Activated CD8-positive, alpha-beta T cell treated with anti-CD3 and anti-CD28 coated beads, Interleukin-2, amount 10 ng/mL, durations not matched to agents 7 days and 5 days (primary cell): ENCODE measurements at regions not wholly inside any gene's neighbourhood (a gene's known extent, or its start where the extent isn't known, plus 50 kb on each side); places are given as distances from the start of the nearest gene placed in this dataset.
"Not testable (repeated sequence)": the region's sequence is repeated elsewhere in the genome, so short reads cannot be mapped to it uniquely, and the experiment has no call there.

Experiments
- ATAC-seq: fragments of 150-1000 bp; cut with Tn5 transposase; one replicate; pipeline ENCODE4 v1.10.0; 2021; ENCODE audit warnings: moderate library complexity
- CTCF ChIA-PET: fragments of 350-600 bp; sonication (Branson Sonifier 250); formaldehyde crosslinking; loops from one replicate; lab custom pipeline; 2021; ENCODE audit warnings: antibody characterized with exemption; lab: Charles Lee
- POLR2A ChIA-PET: fragments of 350-600 bp; sonication (Branson Sonifier 250); formaldehyde crosslinking; loops from one replicate; lab custom pipeline; 2021; ENCODE audit warnings: antibody characterized with exemption; lab: Charles Lee
- DNase-seq: peaks from one replicate; pipeline ENCODE4 v3.0.0-alpha.2; 2020
- H3K27ac Mint-ChIP-seq: one replicate; pipeline ENCODE4 v1.8.0; 2021; ENCODE audit warnings: mild to moderate bottlenecking, mixed read lengths
- H3K27me3 Mint-ChIP-seq: one replicate; pipeline ENCODE4 v1.8.0; 2021; ENCODE audit warnings: low read depth, mixed read lengths
- H3K36me3 Mint-ChIP-seq: one replicate; pipeline ENCODE4 v1.8.0; 2021; ENCODE audit warnings: low read depth, mixed read lengths
- H3K4me1 Mint-ChIP-seq: one replicate; pipeline ENCODE4 v1.8.0; 2021; ENCODE audit warnings: low read depth, mixed read lengths
- H3K4me3 Mint-ChIP-seq: one replicate; pipeline ENCODE4 v1.8.0; 2021; ENCODE audit warnings: mild to moderate bottlenecking, mixed read lengths
- H3K9me3 Mint-ChIP-seq: one replicate; pipeline ENCODE4 v1.8.0; 2022; ENCODE audit warnings: mixed read lengths; ENCODE audit not compliant: insufficient read depth

- no peak for ATAC-seq
- DNase-seq, result no peak
- Mint-ChIP-seq H3K4me3 (no peak overlapping the region), H3K27me3 (peaks cover 6% of the 10 kb centered on the region), H3K9me3 (peaks cover 3% of the 10 kb centered on the region), H3K27ac (no peak overlapping the region), H3K4me1 (peaks cover 5% of the 10 kb centered on the region), H3K36me3 (peaks cover 5% of the 10 kb centered on the region)
- ChIA-PET POLR2A (no interaction called here), CTCF (no interaction called here)
Observed at GRCh38 chr10:32217216-32217615, 129.7 kb downstream of the EPC1 start.

GRCh38 chr10:32213838-32214237, 133.1 kb downstream of the EPC1 start:
- H3K4me3 Mint-ChIP-seq, H3K36me3 Mint-ChIP-seq, H3K9me3 Mint-ChIP-seq, ATAC-seq, POLR2A ChIA-PET, H3K27ac Mint-ChIP-seq, H3K4me1 Mint-ChIP-seq, CTCF ChIA-PET, H3K27me3 Mint-ChIP-seq, DNase-seq: not testable (repeated sequence)

- ChIA-PET CTCF (interaction anchor here (0.7 to 2.8 kb wide), 5 partner anchors 10 to 157 kb away, joined by 3 to 13 read pairs (median 4); no protein-coding TSS in a partner anchor), POLR2A (no interaction called here)
- Mint-ChIP-seq H3K27ac (no peak overlapping the region), H3K4me3 (no peak overlapping the region), H3K9me3 (no peaks in the 10 kb centered on the region), H3K27me3 (peaks cover 3% of the 10 kb centered on the region), H3K4me1 (no peaks in the 10 kb centered on the region), H3K36me3 (no peaks in the 10 kb centered on the region)
- DNase-seq (no peak), ATAC-seq (no peak)
Observed at GRCh38 chr10:32211046-32211363, 136.0 kb downstream of the EPC1 start.

GRCh38 chr10:32210306-32211045, 136.5 kb downstream of the EPC1 start:
- H3K27ac Mint-ChIP-seq, result no peak overlapping the region
- ChIA-PET POLR2A (no interaction called here), CTCF (interaction anchor here (0.7 to 2.8 kb wide), 6 partner anchors 10 to 1455 kb away, joined by 3 to 13 read pairs (median 4); no protein-coding TSS in a partner anchor)
- H3K4me3 Mint-ChIP-seq, result no peak overlapping the region
- no peaks in the 10 kb centered on the region for H3K4me1 Mint-ChIP-seq
- ATAC-seq (no peak), DNase-seq (no peak)
- H3K27me3 Mint-ChIP-seq, result peaks cover 3% of the 10 kb centered on the region
- H3K9me3 Mint-ChIP-seq, result no peaks in the 10 kb centered on the region
- H3K36me3 Mint-ChIP-seq, result no peaks in the 10 kb centered on the region

GRCh38 chr10:32208005-32208404, 139.0 kb downstream of the EPC1 start:
- POLR2A ChIA-PET, H3K4me1 Mint-ChIP-seq, H3K4me3 Mint-ChIP-seq, DNase-seq, H3K9me3 Mint-ChIP-seq, H3K27me3 Mint-ChIP-seq, H3K27ac Mint-ChIP-seq, ATAC-seq, H3K36me3 Mint-ChIP-seq: not testable (repeated sequence)
- CTCF ChIA-PET, result interaction anchor here (1.5 kb wide), 1 partner anchor 346 kb away, joined by 3 read pairs; no protein-coding TSS in a partner anchor

GRCh38 chr10:32207544-32207943, 139.4 kb downstream of the EPC1 start:
- CTCF ChIA-PET, result interaction anchor here (0.8 to 1.5 kb wide), 3 partner anchors 8 to 345 kb away, joined by 3 read pairs; no protein-coding TSS in a partner anchor
- no peaks in the 10 kb centered on the region for H3K4me1 Mint-ChIP-seq
- no peak overlapping the region for H3K27ac Mint-ChIP-seq
- H3K27me3 Mint-ChIP-seq, result no peaks in the 10 kb centered on the region
- DNase-seq (peak; percentile 64), ATAC-seq (peak; percentile 76)
- no peaks in the 10 kb centered on the region for H3K36me3 Mint-ChIP-seq
- no peaks in the 10 kb centered on the region for H3K9me3 Mint-ChIP-seq
- H3K4me3 Mint-ChIP-seq, result no peak overlapping the region
- POLR2A ChIA-PET, result no interaction called here

- no peak overlapping the region for H3K27ac Mint-ChIP-seq
- ChIA-PET POLR2A (no interaction called here), CTCF (interaction anchor here (1.5 kb wide), 1 partner anchor 16 kb away, joined by 3 read pairs; no protein-coding TSS in a partner anchor)
- ATAC-seq, result no peak
- no peaks in the 10 kb centered on the region for H3K4me1 Mint-ChIP-seq
- no peaks in the 10 kb centered on the region for H3K27me3 Mint-ChIP-seq
- H3K4me3 Mint-ChIP-seq, result no peak overlapping the region
- H3K9me3 Mint-ChIP-seq, result no peaks in the 10 kb centered on the region
- no peaks in the 10 kb centered on the region for H3K36me3 Mint-ChIP-seq
- no peak for DNase-seq
Observed at GRCh38 chr10:32205670-32206069, 141.3 kb downstream of the EPC1 start.

GRCh38 chr10:32204606-32205005, 142.4 kb downstream of the EPC1 start:
- Mint-ChIP-seq H3K27me3 (no peaks in the 10 kb centered on the region), H3K4me1 (no peaks in the 10 kb centered on the region), H3K27ac (no peak overlapping the region), H3K36me3 (no peaks in the 10 kb centered on the region), H3K9me3 (no peaks in the 10 kb centered on the region), H3K4me3 (no peak overlapping the region)
- ATAC-seq (no peak), DNase-seq (no peak)
- CTCF ChIA-PET, result interaction anchor here (1.5 kb wide), 1 partner anchor 14 kb away, joined by 3 read pairs; no protein-coding TSS in a partner anchor
- POLR2A ChIA-PET, result no interaction called here

GRCh38 chr10:32199714-32200394, 143.6 kb upstream of the KIF5B start:
- Mint-ChIP-seq H3K9me3 (no peaks in the 10 kb centered on the region), H3K4me1 (no peaks in the 10 kb centered on the region), H3K27me3 (peaks cover 2% of the 10 kb centered on the region), H3K36me3 (no peaks in the 10 kb centered on the region), H3K4me3 (no peak overlapping the region), H3K27ac (no peak overlapping the region)
- ATAC-seq (no peak), DNase-seq (no peak)
- ChIA-PET POLR2A (interaction anchor here (0.6 kb wide), 1 partner anchor 259 kb away, joined by 3 read pairs; no protein-coding TSS in a partner anchor), CTCF (interaction anchor here (0.9 to 2.1 kb wide), 2 partner anchors 9 to 178 kb away, joined by 3 to 10 read pairs; no protein-coding TSS in a partner anchor)

GRCh38 chr10:32197423-32197822, 141.2 kb upstream of the KIF5B start:
- no peak overlapping the region for H3K27ac Mint-ChIP-seq
- no peaks in the 10 kb centered on the region for H3K4me1 Mint-ChIP-seq
- DNase-seq, result no peak
- CTCF ChIA-PET, result no interaction called here
- H3K27me3 Mint-ChIP-seq, result peaks cover 9% of the 10 kb centered on the region
- H3K4me3 Mint-ChIP-seq, result no peak overlapping the region
- no peaks in the 10 kb centered on the region for H3K36me3 Mint-ChIP-seq
- ATAC-seq, result no peak
- POLR2A ChIA-PET, result no interaction called here
- H3K9me3 Mint-ChIP-seq, result no peaks in the 10 kb centered on the region

GRCh38 chr10:32190890-32191491, 134.8 kb upstream of the KIF5B start:
- H3K9me3 Mint-ChIP-seq, result no peaks in the 10 kb centered on the region
- no peak overlapping the region for H3K27ac Mint-ChIP-seq
- peak; percentile 53 for ATAC-seq
- no peak overlapping the region for H3K4me3 Mint-ChIP-seq
- DNase-seq, result no peak
- peaks cover 10% of the 10 kb centered on the region for H3K27me3 Mint-ChIP-seq
- ChIA-PET CTCF (interaction anchor here (0.6 to 2.1 kb wide), 14 partner anchors 9 to 1368 kb away, joined by 3 to 10 read pairs (median 3); partner anchors contain the start of gene CCDC7), POLR2A (interaction anchor here (0.6 kb wide), 1 partner anchor 91 kb away, joined by 3 read pairs; no protein-coding TSS in a partner anchor)
- H3K4me1 Mint-ChIP-seq, result peaks cover 2% of the 10 kb centered on the region
- no peaks in the 10 kb centered on the region for H3K36me3 Mint-ChIP-seq
